SU-DHL-6 (cell line): ENCODE measurements at regions not wholly inside any gene's neighbourhood (a gene's known extent, or its start where the extent isn't known, plus 50 kb on each side); places are given as distances from the start of the nearest gene placed in this dataset.

Experiments
- CTCF ChIP-seq: fragments of 200-600 bp; sonication (generic); IDR thresholded peaks from one replicate; pipeline ENCODE4 v1.5.1; 2017; ENCODE audit warnings: antibody characterized with exemption, mild to moderate bottlenecking, low read length, moderate library complexity; ENCODE audit not compliant: insufficient read depth, poor library complexity, severe bottlenecking
- EZH2phosphoT487 ChIP-seq: fragments of 200-600 bp; sonication (generic), shearing (Covaris generic); conservative IDR thresholded peaks from 2 replicates; pipeline ENCODE4 v1.6.1; 2018; ENCODE audit warnings: mild to moderate bottlenecking, antibody characterized with exemption, low read length, moderate library complexity, mixed read lengths

GRCh38 chr1:191904991-191905390 is 253.3 kb upstream of the RGS18 start:
- TF ChIP-seq CTCF (no peak), EZH2phosphoT487 (no peak)
